ENCODE measurements at regions not wholly inside any gene's neighbourhood (a gene's known extent, or its start where the extent isn't known, plus 50 kb on each side); places are given as distances from the start of the nearest gene placed in this dataset.
A peak's percentile ranks its signal among the peaks of the same experiment; 100 is the strongest.

DNA sequence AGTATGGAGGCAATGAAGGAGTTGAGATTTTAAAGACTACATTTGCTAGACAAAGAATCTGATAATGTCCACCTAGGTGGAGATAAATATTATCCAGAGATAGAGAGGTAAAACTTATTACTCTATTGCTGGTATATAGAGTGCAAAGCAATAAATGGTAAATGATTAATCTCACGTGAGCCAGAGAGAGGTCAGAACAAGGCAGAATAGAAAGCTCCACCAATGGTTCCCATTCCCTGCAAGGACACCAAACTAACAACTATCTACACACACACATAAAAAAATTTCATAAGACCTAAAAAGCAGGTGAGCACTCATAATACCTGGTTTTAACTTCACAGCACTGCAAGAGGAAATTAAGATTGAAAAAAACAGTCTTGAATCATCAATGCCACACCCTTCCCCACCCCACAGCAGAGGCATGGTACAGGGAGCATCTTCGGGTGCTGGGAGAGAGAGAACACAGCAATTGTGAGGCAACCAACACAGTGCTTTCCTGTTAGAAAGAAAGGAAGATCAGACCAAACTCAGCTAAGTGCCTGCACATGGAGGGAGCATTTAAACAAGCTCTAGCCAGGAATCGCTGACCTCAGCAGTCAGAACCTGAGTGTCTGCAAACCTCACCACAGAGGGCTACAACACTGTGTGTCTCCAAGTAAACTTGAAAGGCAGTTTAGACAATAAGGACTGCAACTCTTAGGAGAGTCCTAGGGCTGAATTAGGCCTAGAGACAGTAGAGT, 1432.6 kb upstream of the TMEFF2 start:
- TF ChIP-seq, protein P1, sequence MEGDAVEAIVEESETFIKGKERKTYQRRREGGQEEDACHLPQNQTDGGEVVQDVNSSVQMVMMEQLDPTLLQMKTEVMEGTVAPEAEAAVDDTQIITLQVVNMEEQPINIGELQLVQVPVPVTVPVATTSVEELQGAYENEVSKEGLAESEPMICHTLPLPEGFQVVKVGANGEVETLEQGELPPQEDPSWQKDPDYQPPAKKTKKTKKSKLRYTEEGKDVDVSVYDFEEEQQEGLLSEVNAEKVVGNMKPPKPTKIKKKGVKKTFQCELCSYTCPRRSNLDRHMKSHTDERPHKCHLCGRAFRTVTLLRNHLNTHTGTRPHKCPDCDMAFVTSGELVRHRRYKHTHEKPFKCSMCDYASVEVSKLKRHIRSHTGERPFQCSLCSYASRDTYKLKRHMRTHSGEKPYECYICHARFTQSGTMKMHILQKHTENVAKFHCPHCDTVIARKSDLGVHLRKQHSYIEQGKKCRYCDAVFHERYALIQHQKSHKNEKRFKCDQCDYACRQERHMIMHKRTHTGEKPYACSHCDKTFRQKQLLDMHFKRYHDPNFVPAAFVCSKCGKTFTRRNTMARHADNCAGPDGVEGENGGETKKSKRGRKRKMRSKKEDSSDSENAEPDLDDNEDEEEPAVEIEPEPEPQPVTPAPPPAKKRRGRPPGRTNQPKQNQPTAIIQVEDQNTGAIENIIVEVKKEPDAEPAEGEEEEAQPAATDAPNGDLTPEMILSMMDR (IDR thresholded peaks at IDR 0.05; ENCODE audit: insufficient read depth, low read depth, low read length), result no peak
- H3K4me3 ChIP-seq (ENCODE audit: low read depth, low read length), result no peak overlapping the region
- no peak for DNase-seq (ENCODE audit: low read depth)

DNA sequence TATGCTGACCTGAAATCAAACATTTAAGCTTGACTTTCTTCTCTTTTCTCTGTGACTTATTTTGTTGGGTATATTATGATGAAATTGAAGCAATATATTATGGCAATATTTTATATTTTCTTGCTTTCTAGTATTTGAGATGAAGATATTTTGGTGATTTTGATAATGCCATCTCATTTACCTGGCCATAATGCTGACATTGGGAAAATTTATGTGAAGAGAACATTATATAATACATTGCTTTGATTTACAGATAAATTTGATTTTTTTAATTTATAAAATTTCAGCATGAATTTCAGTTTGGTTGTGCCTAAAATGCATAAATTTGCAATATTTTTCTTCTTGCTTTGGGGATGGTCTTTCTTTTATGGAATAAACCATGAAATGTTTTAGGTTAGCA, 1413.7 kb upstream of the TMEFF2 start:
- no peak for DNase-seq (ENCODE audit: low read depth)
- H3K4me3 ChIP-seq (ENCODE audit: low read depth, low read length), result no peak overlapping the region
- TF ChIP-seq, protein P1 (IDR thresholded peaks at IDR 0.05; ENCODE audit: insufficient read depth, low read depth, low read length), result no peak

- TF ChIP-seq, protein P1 (IDR thresholded peaks at IDR 0.05; ENCODE audit: insufficient read depth, low read depth, low read length), result no peak
- H3K4me3 ChIP-seq (ENCODE audit: low read depth, low read length), result no peak overlapping the region
- DNase-seq (ENCODE audit: low read depth), result no peak
Observed at GRCh38 chr2:193590831-193591230, 1396.1 kb upstream of the TMEFF2 start.

DNA sequence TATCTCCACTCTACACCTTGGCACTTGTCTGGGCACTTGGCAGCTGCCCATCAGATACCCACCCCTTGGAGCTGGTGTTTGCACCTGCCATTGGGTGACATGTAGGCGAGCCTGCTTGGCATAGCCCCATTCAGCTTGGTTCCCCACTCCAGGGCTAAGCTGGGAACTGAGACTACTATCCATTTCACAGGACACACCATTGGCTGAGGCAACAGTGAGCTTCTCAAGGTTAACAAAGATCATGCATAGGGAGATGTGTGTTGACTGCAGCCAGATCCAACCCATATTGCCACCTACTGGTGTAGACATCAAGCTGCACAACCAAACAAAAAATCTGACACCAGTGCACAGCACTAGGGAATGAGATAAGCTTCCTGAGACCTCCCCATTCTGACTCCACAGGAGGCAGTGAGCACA, 1389.8 kb upstream of the TMEFF2 start:
- H3K4me3 ChIP-seq (ENCODE audit: low read depth, low read length), result no peak overlapping the region
- DNase-seq (ENCODE audit: low read depth), result no peak
- TF ChIP-seq, protein P1 (IDR thresholded peaks at IDR 0.05; ENCODE audit: insufficient read depth, low read depth, low read length), result peak; percentile 16

GRCh38 chr2:193583638-193584400, 1389.1 kb upstream of the TMEFF2 start:
- DNase-seq (ENCODE audit: low read depth), result no peak
- TF ChIP-seq, protein P1 (IDR thresholded peaks at IDR 0.05; ENCODE audit: insufficient read depth, low read depth, low read length), result no peak
- H3K4me3 ChIP-seq (ENCODE audit: low read depth, low read length), result no peak overlapping the region

- TF ChIP-seq, protein P1 (IDR thresholded peaks at IDR 0.05; ENCODE audit: insufficient read depth, low read depth, low read length), result no peak
- no peak overlapping the region for H3K4me3 ChIP-seq (ENCODE audit: low read depth, low read length)
- no peak for DNase-seq (ENCODE audit: low read depth)
Observed at GRCh38 chr2:193581807-193582206, 1387.1 kb upstream of the TMEFF2 start.

All from fibroblast of villous mesenchyme (primary cell).